CD4-positive, CD25-positive, alpha-beta regulatory T cell (primary cell): ENCODE measurements at regions not wholly inside any gene's neighbourhood (a gene's known extent, or its start where the extent isn't known, plus 50 kb on each side); places are given as distances from the start of the nearest gene placed in this dataset.

Experiments
- ATAC-seq, 2 donors: fragments of 150-1000 bp; cut with Tn5 transposase; one replicate each; pipeline ENCODE4 v1.10.0; 2021; ENCODE audit warnings: low read depth in 2 of 2, moderate number of reproducible peaks in 2 of 2, moderate library complexity in 1 of 2
- DNase-seq, 3 donors: peaks; one replicate each; pipeline versions ENCODE4 v3.0.0 to v3.0.0-alpha.2; 2012 to 2022; ENCODE audit warnings: mixed read lengths in 1 of 3
- H3K27ac ChIP-seq: one replicate; pipeline ENCODE4 v1.7.0; 2013; ENCODE audit warnings: mild to moderate bottlenecking, low read length; ENCODE audit not compliant: insufficient read depth, poor library complexity, severe bottlenecking
- H3K27me3 ChIP-seq: one replicate; pipeline ENCODE4 v1.7.0; 2013; ENCODE audit warnings: low read length; ENCODE audit not compliant: control insufficient read depth, insufficient read depth
- H3K36me3 ChIP-seq: one replicate; pipeline ENCODE4 v1.7.0; 2013; ENCODE audit warnings: mild to moderate bottlenecking, low read length, moderate library complexity; ENCODE audit not compliant: control insufficient read depth, insufficient read depth
- H3K4me1 ChIP-seq: 2 replicates; pipeline ENCODE4 v1.7.0; 2013; ENCODE audit warnings: mild to moderate bottlenecking, low read length; ENCODE audit not compliant: insufficient read depth, control insufficient read depth, poor library complexity, severe bottlenecking
- H3K4me3 ChIP-seq: one replicate; pipeline ENCODE4 v1.7.0; 2013; ENCODE audit warnings: low read depth, mild to moderate bottlenecking, low read length, moderate library complexity
- H3K9me3 ChIP-seq, 2 experiments: 1 replicate in 1 of 2; 2 replicates in 1 of 2; pipeline ENCODE4 v1.7.0; 2013; ENCODE audit warnings: low read length in 2 of 2, mild to moderate bottlenecking in 1 of 2, moderate library complexity in 1 of 2; ENCODE audit not compliant: control insufficient read depth in 2 of 2
- H3K27ac Mint-ChIP-seq, 3 donors: one replicate each; pipeline ENCODE4 v1.8.0; 2020 to 2022; ENCODE audit warnings: mild to moderate bottlenecking in 3 of 3, mixed read lengths in 3 of 3, moderate library complexity in 2 of 3
- H3K27me3 Mint-ChIP-seq: one replicate; pipeline ENCODE4 v1.8.0; 2022; ENCODE audit warnings: mild to moderate bottlenecking, mixed read lengths
- H3K36me3 Mint-ChIP-seq: one replicate; pipeline ENCODE4 v1.8.0; 2020; ENCODE audit warnings: mixed read lengths
- H3K4me1 Mint-ChIP-seq, 4 donors: one replicate each; pipeline ENCODE4 v1.8.0; 2020 to 2022; ENCODE audit warnings: mixed read lengths in 4 of 4, mild to moderate bottlenecking in 1 of 4
- H3K4me3 Mint-ChIP-seq, 4 donors: one replicate each; pipeline ENCODE4 v1.8.0; 2020 to 2022; ENCODE audit warnings: mild to moderate bottlenecking in 4 of 4, mixed read lengths in 4 of 4, moderate library complexity in 3 of 4
- H3K9me3 Mint-ChIP-seq, 7 donors: one replicate each; pipeline ENCODE4 v1.8.0; 2020 to 2022; ENCODE audit warnings: mixed read lengths in 7 of 7, mild to moderate bottlenecking in 3 of 7, moderate library complexity in 2 of 7

- Histone ChIP-seq H3K9me3 (no peaks in the 10 kb centered on the region), H3K27me3 (peaks cover 10% of the 10 kb centered on the region), H3K4me1 (peaks cover 3% of the 10 kb centered on the region), H3K27ac (no peak overlapping the region), H3K4me3 (no peak overlapping the region), H3K36me3 (no peaks in the 10 kb centered on the region)
- H3K9me3 Mint-ChIP-seq = no peaks in the 10 kb centered on the region
- H3K27ac Mint-ChIP-seq = peak overlapping the region in 1 of 3 donors; percentile 85
- H3K4me1 Mint-ChIP-seq = peaks cover 0 to 5% (median 4%) of the 10 kb centered on the region in 4 donors
- no peaks in the 10 kb centered on the region for H3K36me3 Mint-ChIP-seq
- no peak overlapping the region for H3K4me3 Mint-ChIP-seq
- ATAC-seq (no peak), DNase-seq (no peak)
- peaks cover 18% of the 10 kb centered on the region for H3K27me3 Mint-ChIP-seq
Observed at GRCh38 chr2:13005761-13006335, 289.1 kb downstream of the TRIB2 start.

- ATAC-seq (no peak), DNase-seq (no peak)
- Mint-ChIP-seq H3K27me3 (peaks cover 21% of the 10 kb centered on the region), H3K9me3 (no peaks in the 10 kb centered on the region), H3K27ac (no peak overlapping the region), H3K36me3 (no peaks in the 10 kb centered on the region), H3K4me3 (no peak overlapping the region), H3K4me1 (peaks cover 0 to 5% (median 3%) of the 10 kb centered on the region in 4 donors)
- Histone ChIP-seq H3K4me3 (no peak overlapping the region), H3K4me1 (peaks cover 3% of the 10 kb centered on the region), H3K36me3 (no peaks in the 10 kb centered on the region), H3K27ac (no peak overlapping the region), H3K27me3 (peaks cover 10% of the 10 kb centered on the region), H3K9me3 (no peaks in the 10 kb centered on the region)
Observed at GRCh38 chr2:13006426-13006825, 289.7 kb downstream of the TRIB2 start.

- Mint-ChIP-seq H3K36me3 (no peaks in the 10 kb centered on the region), H3K9me3 (no peaks in the 10 kb centered on the region), H3K4me3 (peak overlapping the region in 1 of 4 donors; percentile 53), H3K27ac (no peak overlapping the region), H3K27me3 (peaks cover 28% of the 10 kb centered on the region), H3K4me1 (peaks cover 0 to 5% (median 3%) of the 10 kb centered on the region in 4 donors)
- no peaks in the 10 kb centered on the region for H3K9me3 ChIP-seq
- peaks cover 3% of the 10 kb centered on the region for H3K4me1 ChIP-seq
- H3K4me3 ChIP-seq = no peak overlapping the region
- ATAC-seq (peak; percentile 52 to 73), DNase-seq (peak; percentile 50 to 67 (median 61))
- H3K27me3 ChIP-seq = peaks cover 10% of the 10 kb centered on the region
- no peaks in the 10 kb centered on the region for H3K36me3 ChIP-seq
- no peak overlapping the region for H3K27ac ChIP-seq
Observed at GRCh38 chr2:13006829-13007717, 290.3 kb downstream of the TRIB2 start.

GRCh38 chr2:13009027-13009642 is 292.4 kb downstream of the TRIB2 start:
- Histone ChIP-seq H3K27me3 (peaks cover 13% of the 10 kb centered on the region), H3K9me3 (no peaks in the 10 kb centered on the region), H3K36me3 (no peaks in the 10 kb centered on the region), H3K27ac (no peak overlapping the region), H3K4me1 (peaks cover 3% of the 10 kb centered on the region), H3K4me3 (no peak overlapping the region)
- Mint-ChIP-seq H3K36me3 (no peaks in the 10 kb centered on the region), H3K9me3 (no peaks in the 10 kb centered on the region), H3K27ac (no peak overlapping the region), H3K27me3 (peaks cover 43% of the 10 kb centered on the region), H3K4me1 (peaks cover 0 to 5% (median 3%) of the 10 kb centered on the region in 4 donors), H3K4me3 (no peak overlapping the region)
- ATAC-seq = no peak
- no peak for DNase-seq

GRCh38 chr2:13010283-13010682 is 293.5 kb downstream of the TRIB2 start:
- Mint-ChIP-seq H3K36me3 (no peaks in the 10 kb centered on the region), H3K27ac (no peak overlapping the region), H3K4me3 (no peak overlapping the region), H3K27me3 (peaks cover 45% of the 10 kb centered on the region), H3K9me3 (no peaks in the 10 kb centered on the region), H3K4me1 (peaks cover 0 to 5% (median 3%) of the 10 kb centered on the region in 4 donors)
- no peak for ATAC-seq
- peaks cover 16% of the 10 kb centered on the region for H3K27me3 ChIP-seq
- H3K9me3 ChIP-seq = no peaks in the 10 kb centered on the region
- H3K4me1 ChIP-seq = peaks cover 3% of the 10 kb centered on the region
- H3K27ac ChIP-seq = no peak overlapping the region
- DNase-seq = no peak
- H3K36me3 ChIP-seq = no peaks in the 10 kb centered on the region
- H3K4me3 ChIP-seq = no peak overlapping the region

GRCh38 chr2:13014783-13015182 is 298.0 kb downstream of the TRIB2 start:
- Histone ChIP-seq H3K27ac (no peak overlapping the region), H3K27me3 (peaks cover 27% of the 10 kb centered on the region), H3K36me3 (no peaks in the 10 kb centered on the region), H3K9me3 (no peaks in the 10 kb centered on the region), H3K4me3 (no peak overlapping the region), H3K4me1 (no peaks in the 10 kb centered on the region)
- Mint-ChIP-seq H3K9me3 (no peaks in the 10 kb centered on the region), H3K27me3 (peaks cover 64% of the 10 kb centered on the region), H3K27ac (no peak overlapping the region), H3K36me3 (no peaks in the 10 kb centered on the region), H3K4me1 (no peaks in the 10 kb centered on the region), H3K4me3 (no peak overlapping the region)
- no peak for DNase-seq
- ATAC-seq = no peak

GRCh38 chr2:13015532-13016320 is 299.0 kb downstream of the TRIB2 start:
- Mint-ChIP-seq H3K4me1 (no peaks in the 10 kb centered on the region), H3K27me3 (peaks cover 61% of the 10 kb centered on the region), H3K4me3 (no peak overlapping the region), H3K27ac (no peak overlapping the region), H3K9me3 (no peaks in the 10 kb centered on the region), H3K36me3 (no peaks in the 10 kb centered on the region)
- no peaks in the 10 kb centered on the region for H3K4me1 ChIP-seq
- H3K27ac ChIP-seq = no peak overlapping the region
- ATAC-seq (no peak), DNase-seq (no peak)
- H3K9me3 ChIP-seq = no peaks in the 10 kb centered on the region
- peaks cover 29% of the 10 kb centered on the region for H3K27me3 ChIP-seq
- no peak overlapping the region for H3K4me3 ChIP-seq
- no peaks in the 10 kb centered on the region for H3K36me3 ChIP-seq
